ENCODE measurements at regions not wholly inside any gene's neighbourhood (a gene's known extent, or its start where the extent isn't known, plus 50 kb on each side); places are given as distances from the start of the nearest gene placed in this dataset.

DNA sequence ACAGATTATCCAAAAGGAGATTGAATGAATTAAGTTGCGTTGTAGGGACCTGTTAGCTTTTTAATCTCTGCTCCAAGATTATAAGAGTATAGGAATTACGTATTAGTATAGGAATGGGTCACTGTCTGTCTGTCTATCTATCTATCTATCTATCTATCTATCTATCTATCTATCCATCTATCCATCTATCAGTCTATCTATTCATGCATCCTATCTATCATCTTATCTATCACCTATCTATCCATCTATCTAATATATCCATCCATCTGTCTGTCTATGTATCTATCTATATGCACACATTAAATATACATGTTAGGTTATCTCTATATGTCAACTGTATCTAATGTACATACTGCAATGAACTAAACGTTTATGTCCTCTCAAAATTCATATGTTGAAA, 255.8 kb downstream of the LPIN1 start:
- no peak overlapping the region for H3K4me3 ChIP-seq (ENCODE audit: low read depth in 2 of 2, low read length in 2 of 2)
- intact Hi-C loops (cut with micrococcal nuclease; ENCODE audit: unreplicated experiment) (no loop called here), in situ Hi-C loops (cut with HindIII; ENCODE audit: low pct_unique_long_range_greater_than_20kb, low sequenced_read_pairs) (no loop called here)
- DNase-seq (ENCODE audit: low read depth, low spot score) (no peak), ATAC-seq (no peak)
- no peaks in the 10 kb centered on the region for H3K36me3 ChIP-seq (ENCODE audit: control insufficient read depth, insufficient read depth, low read length)
- no peaks in the 10 kb centered on the region for H3K9me3 ChIP-seq (ENCODE audit: control insufficient read depth, insufficient read depth, low read depth, low read length)
- H3K27ac ChIP-seq (ENCODE audit: low read length) = no peak overlapping the region
- no peak for TF ChIP-seq CTCF (IDR thresholded peaks at IDR 0.05)
- no peak for TF ChIP-seq SIN3A (IDR thresholded peaks at IDR 0.05; ENCODE audit: borderline replicate concordance, insufficient read depth, low read depth, low read length)
- TF ChIP-seq, protein P1, sequence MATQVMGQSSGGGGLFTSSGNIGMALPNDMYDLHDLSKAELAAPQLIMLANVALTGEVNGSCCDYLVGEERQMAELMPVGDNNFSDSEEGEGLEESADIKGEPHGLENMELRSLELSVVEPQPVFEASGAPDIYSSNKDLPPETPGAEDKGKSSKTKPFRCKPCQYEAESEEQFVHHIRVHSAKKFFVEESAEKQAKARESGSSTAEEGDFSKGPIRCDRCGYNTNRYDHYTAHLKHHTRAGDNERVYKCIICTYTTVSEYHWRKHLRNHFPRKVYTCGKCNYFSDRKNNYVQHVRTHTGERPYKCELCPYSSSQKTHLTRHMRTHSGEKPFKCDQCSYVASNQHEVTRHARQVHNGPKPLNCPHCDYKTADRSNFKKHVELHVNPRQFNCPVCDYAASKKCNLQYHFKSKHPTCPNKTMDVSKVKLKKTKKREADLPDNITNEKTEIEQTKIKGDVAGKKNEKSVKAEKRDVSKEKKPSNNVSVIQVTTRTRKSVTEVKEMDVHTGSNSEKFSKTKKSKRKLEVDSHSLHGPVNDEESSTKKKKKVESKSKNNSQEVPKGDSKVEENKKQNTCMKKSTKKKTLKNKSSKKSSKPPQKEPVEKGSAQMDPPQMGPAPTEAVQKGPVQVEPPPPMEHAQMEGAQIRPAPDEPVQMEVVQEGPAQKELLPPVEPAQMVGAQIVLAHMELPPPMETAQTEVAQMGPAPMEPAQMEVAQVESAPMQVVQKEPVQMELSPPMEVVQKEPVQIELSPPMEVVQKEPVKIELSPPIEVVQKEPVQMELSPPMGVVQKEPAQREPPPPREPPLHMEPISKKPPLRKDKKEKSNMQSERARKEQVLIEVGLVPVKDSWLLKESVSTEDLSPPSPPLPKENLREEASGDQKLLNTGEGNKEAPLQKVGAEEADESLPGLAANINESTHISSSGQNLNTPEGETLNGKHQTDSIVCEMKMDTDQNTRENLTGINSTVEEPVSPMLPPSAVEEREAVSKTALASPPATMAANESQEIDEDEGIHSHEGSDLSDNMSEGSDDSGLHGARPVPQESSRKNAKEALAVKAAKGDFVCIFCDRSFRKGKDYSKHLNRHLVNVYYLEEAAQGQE (IDR thresholded peaks at IDR 0.05; ENCODE audit: insufficient read depth in 1 of 2, low read depth in 2 of 2, low read length in 1 of 2) = no peak
- no peak for TF ChIP-seq TCF7L2 (IDR thresholded peaks at IDR 0.05; ENCODE audit: low read depth, low read length)
- TF ChIP-seq POLR2AphosphoS5 (IDR thresholded peaks at IDR 0.05; ENCODE audit: low read depth, low read length) = no peak
- no peaks in the 10 kb centered on the region for H3K27me3 ChIP-seq (ENCODE audit: control insufficient read depth, insufficient read depth, low read length)
- CTCF ChIA-PET = no interaction called here
- no TSS peak for BruUV-seq (replicated peaks)
- H3K4me1 ChIP-seq (ENCODE audit: control insufficient read depth, insufficient read depth, low read length) = peaks cover 14% of the 10 kb centered on the region; the same call in 1 of the 2 replicates
- POLR2A ChIA-PET = no interaction called here

- POLR2A ChIA-PET = no interaction called here
- H3K27ac ChIP-seq (ENCODE audit: low read length) = no peak overlapping the region
- H3K9me3 ChIP-seq (ENCODE audit: control insufficient read depth, insufficient read depth, low read depth, low read length) = no peaks in the 10 kb centered on the region
- in situ Hi-C loops (cut with HindIII; ENCODE audit: low pct_unique_long_range_greater_than_20kb, low sequenced_read_pairs) (no loop called here), intact Hi-C loops (cut with micrococcal nuclease; ENCODE audit: unreplicated experiment) (no loop called here)
- ATAC-seq (no peak), DNase-seq (ENCODE audit: low read depth, low spot score) (no peak)
- H3K4me3 ChIP-seq (ENCODE audit: low read depth in 2 of 2, low read length in 2 of 2) = no peak overlapping the region
- no TSS peak for BruUV-seq (replicated peaks)
- peaks cover 14% of the 10 kb centered on the region; the same call in 1 of the 2 replicates for H3K4me1 ChIP-seq (ENCODE audit: control insufficient read depth, insufficient read depth, low read length)
- CTCF ChIA-PET = no interaction called here
- TF ChIP-seq, protein P1 (IDR thresholded peaks at IDR 0.05; ENCODE audit: insufficient read depth in 1 of 2, low read depth in 2 of 2, low read length in 1 of 2) = no peak
- TF ChIP-seq SIN3A (IDR thresholded peaks at IDR 0.05; ENCODE audit: borderline replicate concordance, insufficient read depth, low read depth, low read length) (no peak), TCF7L2 (IDR thresholded peaks at IDR 0.05; ENCODE audit: low read depth, low read length) (no peak), CTCF (IDR thresholded peaks at IDR 0.05) (no peak), POLR2AphosphoS5 (IDR thresholded peaks at IDR 0.05; ENCODE audit: low read depth, low read length) (no peak)
- H3K27me3 ChIP-seq (ENCODE audit: control insufficient read depth, insufficient read depth, low read length) = no peaks in the 10 kb centered on the region
- H3K36me3 ChIP-seq (ENCODE audit: control insufficient read depth, insufficient read depth, low read length) = no peaks in the 10 kb centered on the region
Measured at GRCh38 chr2:12004713-12005112, 258.3 kb downstream of the LPIN1 start.

All from Panc1 (cell line).